ENCODE measurements at regions not wholly inside any gene's neighbourhood (a gene's known extent, or its start where the extent isn't known, plus 50 kb on each side); places are given as distances from the start of the nearest gene placed in this dataset.

GRCh38 chr20:10770753-10771152 lies 97.0 kb upstream of the JAG1 start:
- H3K9me2 ChIP-seq (ENCODE audit: insufficient read depth) = peaks cover 20% of the 10 kb centered on the region
- H4K20me1 ChIP-seq (replicated peaks; ENCODE audit: insufficient read depth) = no peaks in the 10 kb centered on the region
- Mint-ChIP-seq H3K36me3 (ENCODE audit: low read depth) (no peaks in the 10 kb centered on the region), H3K27ac (no peak overlapping the region), H3K4me3 (no peak overlapping the region), H3K27me3 (ENCODE audit: insufficient read depth, low read depth, poor library complexity) (no peaks in the 10 kb centered on the region), H3K4me1 (peaks cover 17% of the 10 kb centered on the region), H3K9me3 (no peaks in the 10 kb centered on the region)
- no peak overlapping the region for H2AFZ ChIP-seq
- H3K4me1 ChIP-seq (ENCODE audit: insufficient read depth) = peaks cover 21% of the 10 kb centered on the region; the same call in 1 of the 2 replicates
- no peak overlapping the region for H3K4me2 ChIP-seq
- DNase-seq (ENCODE audit: low spot score) = no peak
- no peaks in the 10 kb centered on the region for H3K36me3 ChIP-seq (ENCODE audit: insufficient read depth)
- no peaks in the 10 kb centered on the region for H3K79me2 ChIP-seq (replicated peaks; ENCODE audit: insufficient read depth)
- TF ChIP-seq ZNF114 (CRISPR knock-in tag; IDR thresholded peaks at IDR 0.05) = no peak
- TF ChIP-seq EZH2 (IDR thresholded peaks at IDR 0.05; ENCODE audit: low read depth, unreplicated experiment) = no peak
- no peak for TF ChIP-seq CREB1 (CRISPR knock-in tag; IDR thresholded peaks at IDR 0.05; ENCODE audit: low read depth)
- TF ChIP-seq EZH2phosphoT487 (IDR thresholded peaks at IDR 0.05; ENCODE audit: unreplicated experiment) = no peak
- no peak for TF ChIP-seq REST (IDR thresholded peaks at IDR 0.05; ENCODE audit: unreplicated experiment)
- H3K27ac ChIP-seq (ENCODE audit: low read depth) = no peak overlapping the region
- no peaks in the 10 kb centered on the region for H3F3A ChIP-seq (replicated peaks; ENCODE audit: low read depth)
- no peak for ATAC-seq
- H3K4me3 ChIP-seq = no peak overlapping the region
- H3K27me3 ChIP-seq (ENCODE audit: insufficient read depth) = no peaks in the 10 kb centered on the region

- H3K27ac ChIP-seq (ENCODE audit: low read depth) = no peak overlapping the region
- H2AFZ ChIP-seq = no peak overlapping the region
- H3K27me3 ChIP-seq (ENCODE audit: insufficient read depth) = no peaks in the 10 kb centered on the region
- no peaks in the 10 kb centered on the region for H3K9me3 Mint-ChIP-seq
- H3K27me3 Mint-ChIP-seq (ENCODE audit: insufficient read depth, low read depth, poor library complexity) = no peaks in the 10 kb centered on the region
- no peak for ATAC-seq
- H3K79me2 ChIP-seq (replicated peaks; ENCODE audit: insufficient read depth) = no peaks in the 10 kb centered on the region
- peaks cover 21% of the 10 kb centered on the region; the same call in 1 of the 2 replicates for H3K4me1 ChIP-seq (ENCODE audit: insufficient read depth)
- H3K36me3 Mint-ChIP-seq (ENCODE audit: low read depth) = no peaks in the 10 kb centered on the region
- H3K27ac Mint-ChIP-seq = no peak overlapping the region
- H3F3A ChIP-seq (replicated peaks; ENCODE audit: low read depth) = no peaks in the 10 kb centered on the region
- H3K4me2 ChIP-seq = no peak overlapping the region
- H3K36me3 ChIP-seq (ENCODE audit: insufficient read depth) = no peaks in the 10 kb centered on the region
- peaks cover 20% of the 10 kb centered on the region for H3K9me2 ChIP-seq (ENCODE audit: insufficient read depth)
- H3K4me3 ChIP-seq = no peak overlapping the region
- H3K4me3 Mint-ChIP-seq = no peak overlapping the region
- no peak for DNase-seq (ENCODE audit: low spot score)
- no peaks in the 10 kb centered on the region for H4K20me1 ChIP-seq (replicated peaks; ENCODE audit: insufficient read depth)
- H3K4me1 Mint-ChIP-seq = peaks cover 17% of the 10 kb centered on the region
- no peak for TF ChIP-seq EZH2 (IDR thresholded peaks at IDR 0.05; ENCODE audit: low read depth, unreplicated experiment)
- TF ChIP-seq ZNF331 (CRISPR knock-in tag; IDR thresholded peaks at IDR 0.05; ENCODE audit: low read depth) = no peak
- TF ChIP-seq EZH2phosphoT487 (IDR thresholded peaks at IDR 0.05; ENCODE audit: unreplicated experiment) = no peak
- no peak for TF ChIP-seq NANOG (IDR thresholded peaks at IDR 0.05; ENCODE audit: borderline replicate concordance)
- no peak for TF ChIP-seq REST (IDR thresholded peaks at IDR 0.05; ENCODE audit: unreplicated experiment)
- no peak for TF ChIP-seq POLR2AphosphoS5 (IDR thresholded peaks at IDR 0.05; ENCODE audit: low read depth)
- TF ChIP-seq CREB1 (CRISPR knock-in tag; IDR thresholded peaks at IDR 0.05; ENCODE audit: low read depth) = no peak
Measured at GRCh38 chr20:10771435-10772140, 97.8 kb upstream of the JAG1 start.

All from GM23338 (cell line).